Stimulated activated CD4-positive, alpha-beta T cell treated with anti-CD3 and anti-CD28 coated beads, Interleukin-2, amount 100 ng/mL, for 48 hours (primary cell): ENCODE measurements at regions not wholly inside any gene's neighbourhood (a gene's known extent, or its start where the extent isn't known, plus 50 kb on each side); places are given as distances from the start of the nearest gene placed in this dataset.

Experiments
- DNase-seq, 2 donors: peaks; one replicate each; pipeline ENCODE4 v3.0.0-alpha.2; 2020

DNA sequence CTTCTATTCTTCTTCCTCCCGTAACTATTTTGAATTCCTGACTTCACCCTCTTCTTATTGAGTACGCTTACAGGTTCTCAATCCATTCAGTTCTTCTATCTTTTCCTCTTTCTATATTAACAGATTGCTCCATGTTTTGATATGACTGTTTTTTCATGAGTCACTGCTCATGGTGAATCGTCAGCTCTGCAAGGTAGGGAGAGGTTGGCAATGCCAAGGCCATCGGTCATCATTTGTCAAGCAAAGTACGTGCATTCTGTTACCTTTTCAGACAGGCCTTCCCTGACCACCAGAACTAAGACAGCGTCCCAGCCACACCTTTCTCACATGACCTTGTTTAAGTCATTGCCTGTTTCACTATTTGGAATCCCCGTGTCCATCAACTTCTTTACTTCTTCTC lies 1001.9 kb upstream of the SORCS1 start:
- no peak for DNase-seq

DNA sequence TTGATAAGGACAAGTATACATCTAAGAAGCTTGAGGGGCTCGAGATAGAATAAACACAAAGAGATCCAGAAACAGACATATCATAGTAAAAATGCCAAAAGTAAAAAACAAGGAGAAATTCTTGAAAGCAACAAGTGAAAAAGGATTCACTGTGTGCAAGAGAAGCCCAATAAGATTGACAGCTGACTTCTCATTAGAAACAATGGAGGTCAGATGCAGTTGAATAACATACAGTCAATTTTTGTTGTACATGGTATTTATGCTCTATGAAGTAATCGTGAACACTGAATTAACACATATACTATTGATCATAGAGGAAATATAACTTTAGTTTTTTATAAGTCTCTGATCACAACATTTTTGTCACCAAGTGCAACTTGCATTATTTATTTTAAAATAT lies 982.8 kb upstream of the SORCS1 start:
- no peak for DNase-seq

DNA sequence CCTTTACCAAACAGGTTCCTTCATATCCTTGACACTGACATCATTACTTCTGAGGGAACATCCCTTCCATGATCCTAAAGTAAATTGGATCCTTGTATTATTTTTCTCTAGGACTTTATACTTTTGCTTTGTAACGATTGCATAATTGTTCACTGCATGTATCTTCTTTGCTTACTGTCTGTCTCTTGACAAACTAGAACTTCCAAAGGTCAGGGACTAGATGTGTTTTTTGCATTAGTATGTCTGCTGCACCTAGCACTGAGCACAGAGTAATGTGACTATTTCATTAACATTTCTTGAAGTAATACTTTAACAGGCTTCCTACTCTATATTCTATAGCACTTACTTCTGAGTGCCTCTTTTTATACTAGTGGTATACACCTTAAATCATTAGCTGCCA lies 976.6 kb upstream of the SORCS1 start:
- DNase-seq: no peak

DNA sequence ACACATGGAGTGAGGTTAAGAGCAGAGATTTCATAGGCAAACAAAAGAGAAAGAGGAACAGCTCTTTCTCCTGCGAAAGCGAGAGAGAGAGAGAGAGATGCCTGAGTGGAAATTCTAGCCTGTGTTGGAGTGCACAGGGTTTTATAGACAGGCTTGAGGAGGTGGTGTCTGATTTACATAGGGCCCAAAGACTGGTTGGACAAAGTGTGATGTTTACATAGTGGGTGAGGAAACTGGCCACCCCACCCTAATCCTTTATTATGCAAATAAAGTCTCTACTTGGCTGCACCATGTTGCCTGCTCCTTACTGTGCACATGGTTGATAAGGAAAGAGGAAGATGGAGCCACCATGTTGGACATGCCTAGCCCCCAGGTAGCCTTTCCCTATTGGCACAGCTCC lies 967.8 kb upstream of the SORCS1 start:
- DNase-seq: no peak

DNA sequence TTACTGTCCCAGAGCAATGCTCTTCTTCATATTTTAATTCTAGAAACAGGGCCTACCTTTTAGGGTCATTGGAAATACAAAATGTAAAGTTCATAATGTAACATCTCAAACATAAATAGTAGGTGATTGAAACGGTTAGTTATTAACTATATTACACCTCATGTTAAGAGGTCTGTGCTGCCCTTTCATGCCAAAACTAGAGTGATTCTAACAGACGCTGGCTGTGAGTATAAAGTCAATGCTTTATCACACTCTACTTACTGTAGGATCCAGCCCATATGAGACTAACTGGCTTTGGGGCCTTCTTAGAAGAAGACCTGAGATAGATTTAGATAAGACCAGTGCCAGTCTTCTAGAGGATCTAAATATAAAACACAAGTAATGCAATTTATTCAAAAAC lies 966.1 kb upstream of the SORCS1 start:
- DNase-seq: no peak

DNA sequence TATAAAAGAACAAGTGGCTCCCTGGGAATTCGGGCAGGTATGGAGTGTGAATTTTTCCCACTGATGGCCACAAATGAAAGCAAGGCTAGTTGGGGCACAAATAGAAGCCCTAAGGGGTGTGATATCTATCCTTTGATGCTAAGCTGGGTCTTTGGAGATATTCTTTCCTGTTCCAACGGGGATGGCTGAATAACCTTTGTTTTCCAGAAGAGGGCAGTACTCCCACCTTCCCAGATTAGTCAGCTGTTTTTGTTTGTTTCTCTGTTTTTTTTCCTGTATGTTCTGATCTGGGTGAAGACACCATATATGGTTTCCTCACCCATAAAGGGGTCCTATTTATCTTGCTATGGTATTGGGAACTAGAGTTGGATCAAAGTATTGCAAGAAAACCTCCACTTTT lies 947.7 kb upstream of the SORCS1 start:
- no peak for DNase-seq

DNA sequence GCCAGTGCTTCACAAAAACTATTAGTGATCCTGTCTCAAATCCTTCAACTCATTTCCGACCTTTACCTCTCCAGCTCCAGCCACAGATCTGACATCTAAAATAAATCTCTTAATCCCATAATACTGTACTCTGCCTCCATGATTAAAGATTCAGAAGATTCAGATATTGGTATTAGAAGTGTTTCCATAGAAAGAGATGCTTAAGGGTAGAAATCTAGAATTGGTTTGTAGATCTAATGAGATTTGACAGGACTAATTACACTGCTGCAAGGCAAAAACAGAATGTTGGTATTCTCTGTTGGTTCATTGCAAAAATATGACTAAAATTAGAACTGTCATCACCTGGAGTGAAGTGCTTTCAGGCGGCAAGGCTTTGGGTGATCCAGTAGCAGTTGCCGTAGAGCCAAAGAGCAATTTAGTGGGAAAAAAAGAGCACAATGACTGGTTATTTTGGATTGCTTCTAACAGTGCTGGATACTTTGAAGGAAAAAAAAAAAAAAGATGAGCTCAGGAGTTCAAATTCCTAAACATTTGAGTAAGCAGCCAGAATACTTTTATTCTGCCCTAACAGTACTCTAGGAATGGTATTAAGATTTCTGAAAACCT lies 940.1 kb upstream of the SORCS1 start:
- DNase-seq: no peak

DNA sequence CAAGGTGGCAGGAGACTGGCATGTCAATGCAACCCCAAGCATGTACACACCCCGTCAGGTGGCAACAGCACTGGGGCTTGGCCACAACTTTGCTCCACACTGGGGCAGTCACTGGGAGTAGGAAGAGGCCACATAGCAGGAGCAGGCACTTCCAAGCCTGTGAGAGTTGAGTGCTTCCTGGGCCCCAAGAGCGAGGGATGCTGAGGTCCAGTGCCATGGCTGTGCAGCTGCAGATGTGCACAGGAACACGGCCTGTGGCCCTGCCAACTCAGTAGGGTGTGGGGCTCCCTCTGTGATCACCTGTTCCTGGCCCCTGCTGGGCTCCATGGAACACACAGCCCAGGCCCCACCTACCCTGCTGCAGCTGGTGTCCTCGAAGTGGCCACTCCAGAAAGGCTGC lies 932.8 kb upstream of the SORCS1 start:
- DNase-seq: no peak

DNA sequence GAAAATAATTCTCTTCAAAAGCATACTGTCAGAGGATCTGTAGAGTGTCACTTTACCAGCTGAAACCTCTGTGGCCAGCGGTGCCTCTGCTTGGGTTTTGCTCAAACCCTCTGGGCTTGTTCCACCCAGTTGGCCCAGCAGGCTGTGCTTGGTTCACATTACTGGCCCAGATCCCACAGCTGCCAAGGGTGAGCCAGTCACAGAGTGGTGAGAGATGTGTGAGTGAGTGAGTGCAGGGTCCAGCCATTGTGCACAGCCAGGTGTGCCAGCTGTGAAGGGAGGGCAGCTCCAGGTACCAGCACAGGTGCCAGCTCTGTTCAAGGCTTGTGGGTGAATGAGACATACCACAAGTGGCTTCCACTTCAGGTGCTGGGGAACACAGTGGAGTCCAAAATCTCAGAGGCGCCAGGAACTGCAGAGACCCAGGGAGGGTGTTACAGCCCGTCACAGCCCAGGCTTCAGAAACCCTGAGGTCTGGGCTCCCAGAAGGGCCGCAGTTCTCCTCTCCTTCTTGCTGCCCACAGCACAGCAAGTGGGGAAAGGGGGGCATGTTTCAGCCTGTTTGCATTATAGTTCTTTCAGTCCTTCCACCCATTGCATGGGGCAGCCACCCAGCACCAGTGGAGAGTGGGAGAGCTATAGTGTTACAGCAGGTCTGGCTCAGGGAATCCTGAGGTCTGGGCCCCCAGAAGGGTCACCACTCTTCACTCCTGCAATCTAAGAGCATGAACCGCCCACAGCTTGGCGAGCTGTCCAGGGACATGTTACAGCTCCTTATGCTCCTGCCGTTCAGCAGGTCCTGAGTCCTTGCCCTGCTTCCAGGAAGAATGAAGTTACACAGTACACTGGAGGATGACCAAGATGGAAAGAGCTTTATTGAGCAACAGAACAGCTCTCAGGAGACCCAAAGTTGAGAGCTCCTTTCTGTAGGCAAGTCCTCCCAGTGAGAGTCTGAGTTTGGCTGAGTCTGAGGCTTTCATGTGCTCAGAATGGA lies 931.7 kb upstream of the SORCS1 start:
- no peak for DNase-seq

DNA sequence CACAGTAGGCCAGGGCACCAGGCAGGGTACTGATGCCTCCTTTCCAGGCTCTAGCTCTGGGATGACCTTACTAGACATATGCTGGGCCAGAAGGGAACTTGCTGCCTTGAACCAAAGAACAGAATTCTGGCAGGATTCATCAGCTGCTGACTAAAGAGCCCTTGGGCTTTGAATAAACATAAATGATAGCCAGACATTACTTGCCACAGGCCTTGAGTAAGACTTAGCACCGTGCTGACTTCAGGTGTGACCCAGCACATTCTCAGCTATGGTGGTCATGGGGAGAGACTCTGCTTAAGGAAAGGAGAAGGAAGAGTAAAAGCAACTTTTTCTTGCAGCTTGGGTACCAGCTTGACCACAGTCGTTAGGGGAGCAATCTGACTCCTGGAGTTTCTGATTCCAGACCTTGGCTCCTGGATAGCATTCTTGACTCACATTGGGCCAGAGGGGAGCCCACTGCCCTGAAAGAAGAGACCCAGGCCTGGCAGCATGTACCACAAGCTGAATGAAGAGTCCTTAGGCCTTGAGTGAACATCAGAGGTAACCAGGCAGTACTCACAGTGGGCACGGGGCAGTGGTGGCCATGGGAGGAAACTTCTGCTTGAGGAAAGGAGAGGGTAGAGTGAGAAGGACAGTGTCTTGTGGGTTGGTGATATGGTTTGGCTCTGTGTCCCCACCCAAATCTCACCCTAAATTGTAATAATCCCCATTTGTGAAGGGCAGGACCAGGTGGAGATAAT lies 926.1 kb upstream of the SORCS1 start:
- DNase-seq: no peak

DNA sequence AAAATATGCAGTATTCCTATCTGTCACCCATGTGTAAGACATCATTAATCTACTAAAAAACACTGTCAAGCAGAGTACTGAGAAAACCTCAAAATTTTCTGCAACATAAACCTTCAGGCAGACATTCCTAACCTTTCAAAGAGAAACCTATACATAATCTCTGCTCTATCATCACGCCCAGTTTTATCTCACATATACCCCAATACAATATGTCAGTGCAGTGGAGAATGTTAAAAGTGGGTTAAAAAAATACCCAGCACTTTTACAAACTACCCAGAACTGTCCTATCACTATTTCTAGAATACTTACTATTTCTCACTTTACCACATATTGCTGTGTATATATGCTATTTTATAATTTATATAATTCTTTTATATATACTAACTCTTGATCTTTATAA lies 922.0 kb upstream of the SORCS1 start:
- no peak for DNase-seq

DNA sequence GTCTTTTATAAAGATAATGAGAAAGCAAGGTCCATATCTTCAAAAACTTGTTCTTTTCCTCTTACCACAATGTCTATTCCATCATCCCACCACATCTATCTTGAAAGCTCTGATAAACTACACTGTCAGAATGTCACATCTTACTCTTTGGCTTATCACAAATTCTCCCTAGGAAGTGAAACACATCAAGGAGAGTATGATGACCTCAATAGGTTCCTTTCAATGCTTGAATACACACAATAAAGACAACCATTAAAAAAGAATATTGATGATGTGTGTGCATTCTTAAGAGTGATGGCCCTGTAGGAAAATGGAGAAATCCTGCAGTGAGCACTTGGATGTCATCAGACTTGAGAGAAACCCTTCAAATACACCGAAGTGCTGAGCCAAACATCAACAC lies 918.1 kb upstream of the SORCS1 start:
- DNase-seq: no peak

DNA sequence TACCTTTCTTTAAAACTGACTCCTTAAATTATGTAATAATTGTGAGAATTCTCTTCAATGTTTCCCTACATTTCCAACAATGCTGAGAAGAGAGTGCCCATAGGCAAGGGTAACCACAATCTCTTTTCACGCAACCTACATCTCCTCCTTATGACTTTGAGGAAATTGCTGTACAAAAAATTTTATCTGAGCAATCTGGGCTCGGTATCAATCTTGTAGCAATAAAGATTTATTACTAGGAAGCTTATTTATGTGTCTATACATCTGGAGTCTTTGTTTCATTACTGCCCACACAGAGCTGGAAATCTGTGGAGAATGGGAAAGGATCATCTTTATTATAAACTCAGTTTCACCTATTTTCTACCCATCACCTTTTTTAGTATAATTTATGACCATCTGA lies 913.8 kb upstream of the SORCS1 start:
- no peak for DNase-seq

DNA sequence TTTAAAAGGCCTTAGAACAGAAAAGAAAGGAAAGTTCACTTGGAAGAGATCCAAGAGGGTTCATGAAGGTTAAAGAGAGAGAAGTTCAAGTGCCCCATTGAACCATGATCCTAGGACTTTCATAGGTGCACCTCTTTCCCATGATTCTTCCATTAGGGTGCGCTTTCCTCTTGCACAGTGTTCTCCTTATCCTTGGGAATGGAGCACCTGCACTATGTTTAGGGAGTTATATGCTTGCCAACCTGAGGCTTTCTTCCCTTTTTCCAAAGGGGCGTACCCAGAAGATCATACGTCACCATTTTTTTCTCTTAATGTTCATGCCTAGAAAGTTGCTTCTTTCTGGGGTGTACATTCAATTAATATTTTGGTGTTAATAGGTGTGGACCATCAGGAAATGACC lies 908.0 kb upstream of the SORCS1 start:
- DNase-seq: no peak

DNA sequence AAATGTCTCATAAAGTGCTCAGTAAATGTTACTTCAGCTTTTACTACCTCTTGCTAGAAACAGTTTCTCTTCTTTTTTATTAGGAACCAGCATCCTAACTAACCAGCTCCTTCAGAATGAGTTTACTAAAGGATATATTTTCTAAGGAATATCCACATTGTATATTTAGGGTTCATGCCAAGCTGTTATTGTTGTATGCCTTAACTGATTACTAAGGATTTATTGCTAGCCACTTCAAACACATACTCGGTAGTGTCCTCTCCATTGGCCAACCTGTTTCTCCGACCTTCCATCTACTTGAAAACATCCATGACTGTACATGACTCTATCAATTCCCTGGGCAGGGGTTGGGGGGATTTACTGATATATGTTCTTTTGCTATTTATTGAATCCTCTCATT lies 906.3 kb upstream of the SORCS1 start:
- no peak for DNase-seq

DNA sequence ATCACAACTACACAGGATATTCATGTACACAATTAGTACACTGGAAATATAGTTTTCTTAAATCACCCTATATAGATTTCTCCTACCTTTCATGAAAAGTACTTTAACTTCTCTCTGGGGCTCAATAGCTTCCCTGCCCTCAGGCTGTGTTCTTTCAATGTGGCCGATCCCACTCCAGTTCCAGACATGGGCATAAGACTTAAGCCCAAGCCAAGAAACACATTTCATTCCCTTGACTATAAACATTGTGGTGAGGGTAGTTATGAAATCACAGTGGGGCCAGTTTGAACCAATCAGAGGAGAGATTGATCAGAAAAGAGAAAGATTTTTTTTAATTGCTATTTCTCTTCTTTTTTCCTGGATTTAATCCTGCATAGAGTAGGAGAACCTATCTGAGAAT lies 904.6 kb upstream of the SORCS1 start:
- no peak for DNase-seq

DNA sequence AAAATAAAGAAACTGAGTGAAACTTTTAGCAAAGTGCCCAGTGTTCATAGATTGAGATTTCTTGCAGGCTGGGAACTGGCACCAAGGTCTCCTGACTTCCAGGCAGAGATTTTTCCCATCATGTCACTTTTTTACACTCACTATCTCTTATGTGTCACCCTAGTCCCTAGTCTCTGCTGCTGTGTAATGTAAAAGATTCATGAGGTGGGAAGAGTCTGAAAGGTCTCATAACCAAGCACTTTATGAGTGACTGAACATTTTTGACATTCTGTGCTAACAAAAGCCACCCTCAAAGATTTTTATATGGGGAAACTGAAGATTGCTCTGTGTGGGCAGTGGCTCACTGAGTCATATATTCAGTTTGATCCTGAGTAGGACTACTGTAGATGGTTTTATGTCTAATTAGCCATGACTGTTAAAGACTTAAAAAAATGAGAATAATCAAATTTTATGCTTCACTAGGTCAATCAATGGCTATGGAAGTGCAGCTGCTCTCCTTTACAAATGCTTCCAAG lies 900.3 kb upstream of the SORCS1 start:
- DNase-seq: no peak

DNA sequence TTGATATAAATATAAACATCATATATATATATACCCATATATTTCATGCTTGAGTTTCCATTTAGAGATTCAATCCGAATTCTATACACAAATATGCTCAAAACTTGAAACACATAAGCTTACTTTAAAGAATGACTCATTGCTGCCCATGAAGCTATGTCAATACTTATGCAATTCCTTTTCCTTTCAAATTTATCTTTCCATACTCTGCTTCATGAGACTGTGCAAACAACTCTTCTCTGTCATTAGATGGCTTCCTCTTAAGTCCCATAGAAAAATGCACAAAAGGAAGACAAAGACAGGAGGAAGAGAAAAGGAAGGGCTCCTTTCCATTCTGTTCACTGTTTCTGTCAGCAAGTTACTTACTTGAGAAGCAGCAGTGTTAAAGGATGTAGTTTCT lies 895.7 kb upstream of the SORCS1 start:
- no peak for DNase-seq

DNA sequence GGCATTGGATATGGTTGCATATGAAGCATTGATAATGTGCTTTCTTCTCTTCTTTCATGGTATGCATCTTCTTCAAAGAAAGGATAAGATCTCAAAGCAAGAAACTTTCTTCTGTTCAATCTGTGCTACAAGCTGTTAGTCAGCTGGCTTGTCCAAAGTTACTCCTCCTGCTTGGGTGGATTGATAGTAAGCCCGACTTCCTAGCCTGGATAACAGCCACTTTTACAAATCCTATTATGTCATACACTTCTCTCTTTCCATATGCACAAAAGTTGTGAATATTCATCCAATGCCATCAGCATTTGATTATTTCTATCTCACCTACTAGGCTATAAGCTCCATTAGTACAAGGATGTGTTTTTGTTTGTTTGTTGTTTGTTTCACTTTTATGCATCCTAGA lies 891.0 kb upstream of the SORCS1 start:
- DNase-seq: no peak

DNA sequence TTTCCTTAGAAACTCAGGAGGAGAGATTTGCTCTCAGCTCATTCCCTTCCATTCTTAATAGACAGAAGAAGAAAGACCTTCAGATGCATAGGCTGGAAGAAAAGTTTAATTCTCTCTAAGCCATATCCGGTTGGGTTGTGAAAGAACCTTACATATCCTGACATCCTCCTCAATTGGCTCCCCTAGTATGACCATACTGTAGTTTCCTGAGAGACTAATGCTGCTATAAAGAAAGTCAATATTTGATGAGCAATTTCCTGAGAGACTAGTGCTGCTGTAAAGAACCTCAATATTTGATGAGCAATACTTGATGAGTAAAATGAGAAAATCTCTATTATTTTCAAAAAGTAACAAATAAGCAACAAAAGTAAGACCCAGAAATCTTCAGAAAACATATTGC lies 888.5 kb upstream of the SORCS1 start:
- DNase-seq: no peak

DNA sequence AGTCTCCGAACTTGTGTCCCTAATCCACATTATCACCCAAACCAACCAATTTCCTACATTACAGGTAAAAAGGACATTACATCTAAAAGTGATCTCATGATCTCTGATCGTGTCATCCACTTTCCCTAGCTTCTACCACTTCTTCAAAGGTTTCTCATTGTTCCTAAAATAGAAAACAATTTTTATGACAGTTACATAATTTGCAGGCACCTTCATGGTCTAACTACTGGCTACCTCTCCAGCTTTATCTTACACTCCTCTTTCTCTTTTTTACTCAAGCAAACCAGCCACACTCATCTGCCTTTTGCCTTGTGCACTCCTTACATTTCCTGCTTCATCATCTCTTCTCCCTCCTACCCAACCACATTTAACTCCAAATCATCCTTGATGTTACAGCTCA lies 886.7 kb upstream of the SORCS1 start:
- DNase-seq: no peak

DNA sequence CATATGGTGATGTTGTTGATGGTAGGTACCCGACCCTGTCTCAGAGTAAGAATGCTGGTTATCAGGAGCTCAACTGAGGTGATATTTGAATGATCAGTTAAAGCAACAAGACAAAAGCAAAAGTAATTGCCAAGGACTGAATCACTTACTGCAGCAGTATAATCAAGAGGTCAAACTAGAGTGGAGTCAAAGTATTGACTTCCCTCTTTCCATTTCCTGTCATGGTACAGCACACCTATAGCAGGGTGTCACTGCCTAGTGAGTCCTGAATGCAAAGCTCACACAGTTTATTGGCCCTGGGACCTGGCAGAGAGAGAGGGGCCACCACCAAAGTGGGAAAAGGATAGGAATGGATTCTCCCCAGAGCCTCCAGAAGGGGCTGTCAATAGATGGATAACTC lies 886.1 kb upstream of the SORCS1 start:
- no peak for DNase-seq

DNA sequence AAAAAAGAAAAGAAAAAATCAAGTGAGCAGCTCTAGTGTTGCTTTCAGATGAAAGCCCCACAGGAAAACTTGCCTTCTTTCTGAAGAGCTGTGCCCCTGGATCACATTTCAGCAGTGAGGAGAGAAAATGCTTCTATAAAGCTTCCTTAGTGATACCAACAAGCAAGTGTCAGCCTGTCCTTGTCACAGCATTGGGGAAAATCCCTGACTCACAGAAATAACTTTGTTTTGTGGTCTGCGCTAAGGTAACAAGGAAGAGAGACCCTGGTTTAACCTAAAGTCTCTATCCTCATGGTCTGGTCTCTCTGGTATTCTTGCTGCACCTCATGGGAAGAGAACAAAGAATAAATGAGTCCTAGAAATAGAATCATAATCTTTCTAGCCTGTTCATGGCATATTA lies 885.2 kb upstream of the SORCS1 start:
- DNase-seq: no peak

DNA sequence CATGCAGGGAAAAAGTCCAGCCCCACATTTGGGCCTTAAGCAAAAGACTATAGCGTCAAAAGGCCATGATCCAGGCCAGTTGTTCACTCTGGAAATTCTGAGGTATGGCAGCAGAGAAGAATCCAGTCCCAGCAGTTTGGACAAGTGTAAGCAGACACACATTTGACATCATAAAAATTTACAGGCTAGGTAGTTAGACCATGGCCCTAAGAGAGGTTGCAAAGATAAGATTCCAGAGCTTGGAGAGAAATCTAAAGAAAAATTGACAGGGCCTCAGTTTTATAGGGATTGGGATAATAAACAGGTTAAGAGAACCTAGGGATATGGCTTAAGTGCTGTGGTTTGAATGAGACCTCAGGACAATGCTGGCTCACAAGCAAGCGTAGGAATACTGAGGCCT lies 884.4 kb upstream of the SORCS1 start:
- no peak for DNase-seq
